ENCODE measurements at regions not wholly inside any gene's neighbourhood (a gene's known extent, or its start where the extent isn't known, plus 50 kb on each side); places are given as distances from the start of the nearest gene placed in this dataset.
A peak's percentile ranks its signal among the peaks of the same experiment; 100 is the strongest.

DNA sequence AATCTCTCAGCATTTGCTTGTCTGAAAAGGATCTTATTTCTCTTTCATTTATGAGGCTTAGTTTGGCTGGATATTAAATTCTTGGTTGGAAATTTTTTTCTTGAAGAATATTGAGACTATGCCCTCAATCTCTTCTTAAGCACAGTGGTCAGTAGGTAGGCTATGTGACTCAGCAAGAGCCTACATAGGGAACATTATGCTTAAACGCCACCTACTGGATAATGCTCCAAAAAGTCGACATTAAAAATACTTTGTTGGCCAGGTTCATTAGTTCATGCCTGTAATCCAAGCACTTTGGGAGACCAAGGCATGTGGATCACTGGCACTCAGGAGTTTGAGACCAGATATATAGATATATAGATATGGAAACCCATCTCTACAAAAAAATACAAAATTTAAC lies 678.0 kb upstream of the USP24 start:
- peaks cover 37% of the 10 kb centered on the region for H3K9me3 Mint-ChIP-seq
- TF ChIP-seq, protein P1, sequence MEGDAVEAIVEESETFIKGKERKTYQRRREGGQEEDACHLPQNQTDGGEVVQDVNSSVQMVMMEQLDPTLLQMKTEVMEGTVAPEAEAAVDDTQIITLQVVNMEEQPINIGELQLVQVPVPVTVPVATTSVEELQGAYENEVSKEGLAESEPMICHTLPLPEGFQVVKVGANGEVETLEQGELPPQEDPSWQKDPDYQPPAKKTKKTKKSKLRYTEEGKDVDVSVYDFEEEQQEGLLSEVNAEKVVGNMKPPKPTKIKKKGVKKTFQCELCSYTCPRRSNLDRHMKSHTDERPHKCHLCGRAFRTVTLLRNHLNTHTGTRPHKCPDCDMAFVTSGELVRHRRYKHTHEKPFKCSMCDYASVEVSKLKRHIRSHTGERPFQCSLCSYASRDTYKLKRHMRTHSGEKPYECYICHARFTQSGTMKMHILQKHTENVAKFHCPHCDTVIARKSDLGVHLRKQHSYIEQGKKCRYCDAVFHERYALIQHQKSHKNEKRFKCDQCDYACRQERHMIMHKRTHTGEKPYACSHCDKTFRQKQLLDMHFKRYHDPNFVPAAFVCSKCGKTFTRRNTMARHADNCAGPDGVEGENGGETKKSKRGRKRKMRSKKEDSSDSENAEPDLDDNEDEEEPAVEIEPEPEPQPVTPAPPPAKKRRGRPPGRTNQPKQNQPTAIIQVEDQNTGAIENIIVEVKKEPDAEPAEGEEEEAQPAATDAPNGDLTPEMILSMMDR (IDR thresholded peaks at IDR 0.05): peak; percentile 25
- peaks cover 13% of the 10 kb centered on the region for H3K36me3 Mint-ChIP-seq (ENCODE audit: low read depth)
- peaks cover 8% of the 10 kb centered on the region for H3K27me3 Mint-ChIP-seq (ENCODE audit: low read depth, poor library complexity)
- DNase-seq: no peak
- no peak overlapping the region for H3K27ac Mint-ChIP-seq
- no peak overlapping the region for H3K4me3 Mint-ChIP-seq
- no peaks in the 10 kb centered on the region for H3K4me1 Mint-ChIP-seq

DNA sequence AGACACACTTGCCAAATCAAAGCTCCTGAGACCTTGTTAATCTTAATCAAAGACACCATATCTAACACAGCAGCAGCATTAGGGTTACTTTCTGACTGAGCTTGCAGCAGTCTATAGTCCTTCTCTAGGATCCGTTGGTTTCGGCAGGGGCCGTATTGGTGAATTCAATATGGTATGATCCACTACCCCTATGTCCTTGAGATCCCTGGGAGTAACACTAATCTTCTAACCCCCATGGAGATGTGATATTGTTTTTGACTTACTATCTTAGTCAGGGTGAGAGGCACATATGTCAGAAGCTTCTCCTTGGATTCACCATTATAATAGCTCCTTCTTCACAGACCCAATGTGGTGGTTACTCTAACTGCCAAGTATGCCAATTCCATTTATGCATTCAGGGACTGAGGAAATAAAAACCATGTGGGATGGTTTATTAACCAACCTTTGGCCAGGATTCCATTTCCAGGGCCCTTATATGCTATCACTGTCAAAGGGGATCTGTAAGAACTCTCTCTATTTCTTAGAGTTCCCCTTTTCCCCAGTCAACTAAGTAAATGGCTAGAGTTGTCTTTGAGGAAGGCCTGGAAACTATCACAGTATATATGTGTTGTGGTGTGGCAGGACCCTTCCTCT lies 673.6 kb upstream of the USP24 start:
- H3K9me3 Mint-ChIP-seq: peaks cover 22% of the 10 kb centered on the region
- peaks cover 13% of the 10 kb centered on the region for H3K4me1 Mint-ChIP-seq
- TF ChIP-seq, protein P1 (IDR thresholded peaks at IDR 0.05): no peak
- peaks cover 13% of the 10 kb centered on the region for H3K36me3 Mint-ChIP-seq (ENCODE audit: low read depth)
- no peak overlapping the region for H3K4me3 Mint-ChIP-seq
- H3K27me3 Mint-ChIP-seq (ENCODE audit: low read depth, poor library complexity): peaks cover 10% of the 10 kb centered on the region
- no peak overlapping the region for H3K27ac Mint-ChIP-seq
- no peak for DNase-seq

DNA sequence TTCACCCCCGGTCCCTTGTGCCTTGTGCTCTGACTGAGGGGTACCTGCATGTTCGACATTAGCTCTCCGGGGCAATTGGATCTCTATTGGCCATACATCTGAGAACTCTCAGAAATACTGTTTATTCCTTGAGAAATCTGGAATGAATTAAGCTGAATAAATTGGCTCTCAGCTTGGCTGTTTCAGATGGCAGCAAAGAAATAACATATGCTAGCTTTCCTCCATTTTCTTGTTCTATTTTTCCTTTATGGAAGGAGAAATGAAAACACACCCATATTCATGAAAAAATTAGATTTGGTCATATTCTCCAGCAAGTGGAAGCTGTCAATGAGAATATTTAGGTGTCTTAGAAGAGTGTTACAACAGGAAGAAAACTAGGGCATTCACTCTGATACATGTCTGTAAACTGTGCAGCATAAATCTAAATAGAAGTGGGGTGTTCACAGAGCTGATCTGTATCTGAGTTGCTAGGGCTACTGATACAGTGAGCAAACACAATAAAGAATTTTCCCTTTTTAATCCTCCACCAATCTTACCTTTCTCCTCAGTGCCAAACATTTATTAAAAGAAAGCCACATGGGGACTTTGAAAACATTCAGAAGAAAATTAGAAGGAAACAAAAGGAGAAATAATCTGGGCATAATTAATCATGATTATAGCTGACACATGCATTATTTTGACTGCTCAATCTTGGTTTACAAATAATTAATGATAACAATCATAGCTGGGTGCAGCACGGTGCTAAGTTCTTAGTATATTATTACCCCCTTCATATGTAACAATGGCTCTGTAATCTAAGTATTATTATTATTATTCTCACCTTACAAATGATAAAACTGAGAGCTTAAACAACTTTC lies 671.9 kb upstream of the USP24 start:
- H3K9me3 Mint-ChIP-seq: peaks cover 11% of the 10 kb centered on the region
- H3K36me3 Mint-ChIP-seq (ENCODE audit: low read depth): peaks cover 3% of the 10 kb centered on the region
- peaks cover 13% of the 10 kb centered on the region for H3K4me1 Mint-ChIP-seq
- TF ChIP-seq, protein P1 (IDR thresholded peaks at IDR 0.05): no peak
- no peak for DNase-seq
- no peak overlapping the region for H3K4me3 Mint-ChIP-seq
- H3K27ac Mint-ChIP-seq: no peak overlapping the region
- H3K27me3 Mint-ChIP-seq (ENCODE audit: low read depth, poor library complexity): peaks cover 10% of the 10 kb centered on the region

DNA sequence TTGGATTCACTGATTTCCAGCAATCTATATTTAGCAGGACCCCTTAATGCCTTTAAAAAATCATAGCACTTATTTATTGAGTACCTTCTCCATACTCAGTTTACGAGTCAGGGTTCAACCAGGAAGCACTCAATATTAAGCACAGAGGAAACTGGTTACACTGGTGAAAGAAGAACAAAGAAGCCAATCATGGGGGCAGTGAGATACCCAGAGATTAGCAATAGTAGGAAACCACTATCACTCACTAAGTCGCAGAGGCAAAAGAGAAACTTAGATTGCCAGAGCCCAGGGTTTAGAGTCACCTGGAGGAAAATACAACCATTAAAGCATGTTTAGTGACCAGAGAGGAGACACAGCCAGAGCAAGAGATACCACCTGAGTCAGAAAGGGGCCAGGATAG lies 670.5 kb upstream of the USP24 start:
- TF ChIP-seq, protein P1 (IDR thresholded peaks at IDR 0.05): no peak
- H3K27me3 Mint-ChIP-seq (ENCODE audit: low read depth, poor library complexity): peaks cover 10% of the 10 kb centered on the region
- peaks cover 13% of the 10 kb centered on the region for H3K4me1 Mint-ChIP-seq
- DNase-seq: no peak
- peak overlapping the region; percentile 49 for H3K27ac Mint-ChIP-seq
- no peaks in the 10 kb centered on the region for H3K36me3 Mint-ChIP-seq (ENCODE audit: low read depth)
- no peak overlapping the region for H3K4me3 Mint-ChIP-seq
- peaks cover 3% of the 10 kb centered on the region for H3K9me3 Mint-ChIP-seq

DNA sequence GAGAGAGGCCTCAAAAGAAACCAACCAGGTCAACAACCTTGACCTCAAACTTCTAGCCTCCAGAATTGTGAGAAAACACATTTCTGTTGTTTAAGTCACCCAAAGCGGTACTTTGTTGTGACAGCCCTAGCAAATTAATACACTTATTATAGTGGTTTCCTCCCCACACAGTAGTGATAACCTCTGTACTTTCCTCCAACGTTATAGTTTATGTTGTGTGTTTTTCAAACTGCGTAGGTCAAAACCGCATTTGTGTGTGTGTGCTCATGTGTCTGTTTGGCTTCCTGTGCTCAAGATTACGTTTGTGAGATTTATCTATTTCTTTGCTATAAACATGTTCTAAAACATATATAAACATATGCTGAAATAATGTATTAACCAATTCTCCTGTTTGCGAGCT lies 667.8 kb upstream of the USP24 start:
- Mint-ChIP-seq H3K36me3 (ENCODE audit: low read depth) (no peaks in the 10 kb centered on the region), H3K4me3 (no peak overlapping the region), H3K27me3 (ENCODE audit: low read depth, poor library complexity) (peaks cover 6% of the 10 kb centered on the region), H3K4me1 (peaks cover 31% of the 10 kb centered on the region), H3K9me3 (peaks cover 3% of the 10 kb centered on the region), H3K27ac (no peak overlapping the region)
- TF ChIP-seq, protein P1 (IDR thresholded peaks at IDR 0.05): no peak
- no peak for DNase-seq

All from nephron progenitor cell (in vitro differentiated cells).